ENCODE measurements at regions not wholly inside any gene's neighbourhood (a gene's known extent, or its start where the extent isn't known, plus 50 kb on each side); places are given as distances from the start of the nearest gene placed in this dataset.

- no peak for TF ChIP-seq PHF8 (conservative IDR thresholded peaks at IDR 0.05; ENCODE audit: low read depth, low read length)
- no peak for TF ChIP-seq CEBPB (IDR thresholded peaks at IDR 0.05; ENCODE audit: low read depth, low read length)
- TF ChIP-seq CBX5 (IDR thresholded peaks at IDR 0.05; ENCODE audit: low read depth, low read length): no peak
- no peak for TF ChIP-seq CHD2 (IDR thresholded peaks at IDR 0.05; ENCODE audit: low read length)
- no peak for TF ChIP-seq FOSL1 (IDR thresholded peaks at IDR 0.05; ENCODE audit: insufficient read depth, low read depth, low read length)
Observed at GRCh38 chr6:147633191-147633590, 124.7 kb downstream of the SAMD5 start (continued).

Data from H1 (cell line).